H7 (cell line): ENCODE measurements at regions not wholly inside any gene's neighbourhood (a gene's known extent, or its start where the extent isn't known, plus 50 kb on each side); places are given as distances from the start of the nearest gene placed in this dataset.
"Not testable (repeated sequence)": the region's sequence is repeated elsewhere in the genome, so short reads cannot be mapped to it uniquely, and the experiment has no call there.

Experiments used
- DNase-seq: peaks from one replicate; pipeline ENCODE4 v3.0.0; 2012
- H3K27me3 ChIP-seq: 2 replicates; pipeline ENCODE4 v1.6.0; 2011; ENCODE audit warnings: mild to moderate bottlenecking, low read length; ENCODE audit not compliant: control insufficient read depth, insufficient read depth
- H3K36me3 ChIP-seq: replicated peaks from 2 replicates; pipeline ENCODE4 v1.5.1; 2011; ENCODE audit warnings: low read length; ENCODE audit not compliant: control insufficient read depth, insufficient read depth
- H3K4me3 ChIP-seq: 2 replicates; pipeline ENCODE4 v1.5.1; 2011; ENCODE audit warnings: low read depth, mild to moderate bottlenecking, control low read depth, low read length, moderate library complexity; ENCODE audit not compliant: insufficient read depth

GRCh38 chr12:17028348-17028747, 422.4 kb upstream of the LMO3 start:
- Histone ChIP-seq H3K27me3 (no peaks in the 10 kb centered on the region), H3K4me3 (no peak overlapping the region), H3K36me3 (no peaks in the 10 kb centered on the region)
- DNase-seq: no peak

GRCh38 chr12:17025424-17025823, 419.5 kb upstream of the LMO3 start:
- not testable (repeated sequence) for H3K27me3 ChIP-seq, H3K36me3 ChIP-seq, DNase-seq

GRCh38 chr12:17020765-17021164, 414.8 kb upstream of the LMO3 start:
- H3K4me3 ChIP-seq: no peak overlapping the region
- no peaks in the 10 kb centered on the region for H3K36me3 ChIP-seq
- no peaks in the 10 kb centered on the region for H3K27me3 ChIP-seq
- DNase-seq: peak; percentile 44

More at GRCh38 chr12:17025424-17025823, 419.5 kb upstream of the LMO3 start:
- H3K4me3 ChIP-seq: not testable (repeated sequence)

GRCh38 chr12:17017402-17017801, 411.4 kb upstream of the LMO3 start:
- H3K27me3 ChIP-seq: no peaks in the 10 kb centered on the region
- no peaks in the 10 kb centered on the region for H3K36me3 ChIP-seq
- DNase-seq: no peak
- H3K4me3 ChIP-seq: no peak overlapping the region

- no peaks in the 10 kb centered on the region for H3K36me3 ChIP-seq
- no peak for DNase-seq
- H3K4me3 ChIP-seq: no peak overlapping the region
- no peaks in the 10 kb centered on the region for H3K27me3 ChIP-seq
These were observed 410.3 kb upstream of the LMO3 start for GRCh38 chr12:17016116-17016864.

- Histone ChIP-seq H3K4me3 (no peak overlapping the region), H3K27me3 (no peaks in the 10 kb centered on the region), H3K36me3 (no peaks in the 10 kb centered on the region)
- DNase-seq: no peak
These were observed 409.5 kb upstream of the LMO3 start for GRCh38 chr12:17015501-17015900.

- not testable (repeated sequence) for DNase-seq, H3K27me3 ChIP-seq, H3K4me3 ChIP-seq, H3K36me3 ChIP-seq
These were observed 401.6 kb upstream of the LMO3 start for GRCh38 chr12:17007442-17008040.

GRCh38 chr12:16998538-16998937, 392.6 kb upstream of the LMO3 start:
- not testable (repeated sequence) for H3K27me3 ChIP-seq, H3K36me3 ChIP-seq, DNase-seq, H3K4me3 ChIP-seq

GRCh38 chr12:16984484-16984883, 378.5 kb upstream of the LMO3 start:
- no peak for DNase-seq
- Histone ChIP-seq H3K36me3 (no peaks in the 10 kb centered on the region), H3K27me3 (no peaks in the 10 kb centered on the region), H3K4me3 (no peak overlapping the region)

GRCh38 chr12:16972923-16973770, 367.2 kb upstream of the LMO3 start:
- no peak overlapping the region for H3K4me3 ChIP-seq
- DNase-seq: no peak
- H3K36me3 ChIP-seq: no peaks in the 10 kb centered on the region
- H3K27me3 ChIP-seq: no peaks in the 10 kb centered on the region

- Histone ChIP-seq H3K36me3 (no peaks in the 10 kb centered on the region), H3K27me3 (no peaks in the 10 kb centered on the region), H3K4me3 (no peak overlapping the region)
- DNase-seq: no peak
These were observed 356.9 kb upstream of the LMO3 start for GRCh38 chr12:16962889-16963288.

GRCh38 chr12:16955083-16955657, 349.2 kb upstream of the LMO3 start:
- DNase-seq: no peak
- H3K4me3 ChIP-seq: no peak overlapping the region
- no peaks in the 10 kb centered on the region for H3K27me3 ChIP-seq
- H3K36me3 ChIP-seq: no peaks in the 10 kb centered on the region

GRCh38 chr12:16949871-16950667, 344.1 kb upstream of the LMO3 start:
- no peak overlapping the region for H3K4me3 ChIP-seq
- no peak for DNase-seq
- H3K27me3 ChIP-seq: no peaks in the 10 kb centered on the region
- H3K36me3 ChIP-seq: no peaks in the 10 kb centered on the region

- no peak for DNase-seq
- Histone ChIP-seq H3K36me3 (no peaks in the 10 kb centered on the region), H3K4me3 (no peak overlapping the region), H3K27me3 (no peaks in the 10 kb centered on the region)
These were observed 343.4 kb upstream of the LMO3 start for GRCh38 chr12:16949371-16949770.
